Type B pancreatic cell (in vitro differentiated cells): ENCODE measurements at regions not wholly inside any gene's neighbourhood (a gene's known extent, or its start where the extent isn't known, plus 50 kb on each side); places are given as distances from the start of the nearest gene placed in this dataset.

Source experiments
- DNase-seq: peaks from one replicate; pipeline ENCODE4 v3.0.0; 2021; ENCODE audit warnings: mixed read lengths; ENCODE audit not compliant: unreplicated experiment; ENCODE audit errors: extremely low spot score
- H3K27ac Mint-ChIP-seq: 2 replicates; pipeline ENCODE4 v1.8.0; 2021; ENCODE audit warnings: mild to moderate bottlenecking, mixed read lengths
- H3K27me3 Mint-ChIP-seq: 2 replicates; pipeline ENCODE4 v1.8.0; 2021; ENCODE audit warnings: mixed read lengths
- H3K36me3 Mint-ChIP-seq: 2 replicates; pipeline ENCODE4 v1.8.0; 2021; ENCODE audit warnings: mixed read lengths
- H3K4me1 Mint-ChIP-seq: one replicate; pipeline ENCODE4 v1.8.0; 2021; ENCODE audit warnings: mixed read lengths; ENCODE audit not compliant: unreplicated experiment
- H3K4me3 Mint-ChIP-seq: 2 replicates; pipeline ENCODE4 v1.8.0; 2021; ENCODE audit warnings: mild to moderate bottlenecking, mixed read lengths
- H3K9me3 Mint-ChIP-seq: 2 replicates; pipeline ENCODE4 v1.8.0; 2021; ENCODE audit warnings: mixed read lengths
- TF ChIP-seq, protein P1 (sequence below): fragments of 200-600 bp; sonication (generic); conservative IDR thresholded peaks from 2 replicates; pipeline ENCODE4 v1.5.0; 2021; ENCODE audit warnings: antibody characterized with exemption, mild to moderate bottlenecking

DNA sequence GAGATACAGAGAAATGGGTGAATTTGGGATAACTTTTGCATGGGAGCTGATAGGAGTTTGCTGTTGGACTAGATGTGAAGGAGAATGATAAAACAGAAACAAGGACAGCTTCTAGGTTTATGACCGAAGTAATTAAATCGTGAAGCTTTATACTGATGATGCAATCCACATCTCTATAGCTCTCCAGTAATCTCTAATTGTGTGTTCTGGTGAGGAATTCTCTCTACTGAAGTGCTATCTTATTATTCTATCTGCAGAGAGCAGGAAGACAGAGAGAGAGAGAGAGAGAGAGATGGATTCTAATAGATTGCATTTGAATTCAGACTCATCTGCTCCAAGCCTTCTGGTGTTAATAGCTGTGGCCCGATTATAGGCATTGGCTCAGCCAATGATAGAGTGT is 113.5 kb upstream of the FRMD4B start:
- H3K36me3 Mint-ChIP-seq: no peaks in the 10 kb centered on the region
- TF ChIP-seq, protein P1, sequence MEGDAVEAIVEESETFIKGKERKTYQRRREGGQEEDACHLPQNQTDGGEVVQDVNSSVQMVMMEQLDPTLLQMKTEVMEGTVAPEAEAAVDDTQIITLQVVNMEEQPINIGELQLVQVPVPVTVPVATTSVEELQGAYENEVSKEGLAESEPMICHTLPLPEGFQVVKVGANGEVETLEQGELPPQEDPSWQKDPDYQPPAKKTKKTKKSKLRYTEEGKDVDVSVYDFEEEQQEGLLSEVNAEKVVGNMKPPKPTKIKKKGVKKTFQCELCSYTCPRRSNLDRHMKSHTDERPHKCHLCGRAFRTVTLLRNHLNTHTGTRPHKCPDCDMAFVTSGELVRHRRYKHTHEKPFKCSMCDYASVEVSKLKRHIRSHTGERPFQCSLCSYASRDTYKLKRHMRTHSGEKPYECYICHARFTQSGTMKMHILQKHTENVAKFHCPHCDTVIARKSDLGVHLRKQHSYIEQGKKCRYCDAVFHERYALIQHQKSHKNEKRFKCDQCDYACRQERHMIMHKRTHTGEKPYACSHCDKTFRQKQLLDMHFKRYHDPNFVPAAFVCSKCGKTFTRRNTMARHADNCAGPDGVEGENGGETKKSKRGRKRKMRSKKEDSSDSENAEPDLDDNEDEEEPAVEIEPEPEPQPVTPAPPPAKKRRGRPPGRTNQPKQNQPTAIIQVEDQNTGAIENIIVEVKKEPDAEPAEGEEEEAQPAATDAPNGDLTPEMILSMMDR: no peak
- H3K4me3 Mint-ChIP-seq: no peak overlapping the region
- no peak for DNase-seq
- no peaks in the 10 kb centered on the region for H3K27me3 Mint-ChIP-seq
- H3K27ac Mint-ChIP-seq: no peak overlapping the region
- no peaks in the 10 kb centered on the region for H3K4me1 Mint-ChIP-seq
- H3K9me3 Mint-ChIP-seq: no peaks in the 10 kb centered on the region

DNA sequence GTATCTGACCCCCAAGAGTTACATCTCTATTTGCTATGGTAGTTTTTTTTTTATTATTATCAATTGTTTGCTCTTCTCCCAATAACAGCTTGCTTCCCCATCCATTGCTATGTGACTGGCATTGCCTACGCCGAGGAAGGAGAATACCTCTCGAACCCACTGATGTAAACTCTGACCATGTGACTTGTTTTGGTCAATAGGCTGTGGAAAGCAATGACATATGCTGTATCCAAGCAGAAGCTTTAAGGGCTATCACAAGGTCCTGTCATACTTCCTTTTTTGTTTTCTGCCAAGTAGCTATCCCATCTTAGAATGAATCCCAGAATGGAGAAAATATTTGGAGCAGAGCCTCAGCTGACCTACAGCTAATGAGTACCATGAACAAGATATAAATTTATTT is 111.0 kb upstream of the FRMD4B start:
- Mint-ChIP-seq H3K27me3 (no peaks in the 10 kb centered on the region), H3K27ac (no peak overlapping the region), H3K36me3 (no peaks in the 10 kb centered on the region), H3K4me1 (peaks cover 5% of the 10 kb centered on the region), H3K4me3 (no peak overlapping the region), H3K9me3 (no peaks in the 10 kb centered on the region)
- DNase-seq: no peak
- TF ChIP-seq, protein P1: no peak

DNA sequence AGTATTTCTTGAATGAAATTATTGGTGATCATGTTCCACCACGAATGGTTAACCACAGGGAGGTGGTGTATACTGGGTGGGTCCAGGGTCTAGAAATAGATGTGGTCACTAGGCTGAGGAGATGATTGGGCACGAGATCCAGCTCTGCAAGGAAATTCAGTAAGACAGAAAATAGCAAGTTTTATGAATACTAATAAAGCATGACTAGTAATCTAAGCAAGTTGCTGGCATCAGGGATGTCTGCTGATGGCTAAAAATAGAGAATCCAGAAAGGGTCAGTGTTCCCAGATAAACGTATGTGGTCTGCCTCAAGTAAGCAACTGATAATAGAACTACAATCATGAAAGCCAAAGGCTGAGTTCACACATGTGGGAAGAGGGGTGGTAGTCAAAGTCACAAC is 108.3 kb upstream of the FRMD4B start:
- Mint-ChIP-seq H3K4me1 (peaks cover 8% of the 10 kb centered on the region), H3K4me3 (no peak overlapping the region), H3K9me3 (no peaks in the 10 kb centered on the region), H3K27ac (no peak overlapping the region), H3K36me3 (no peaks in the 10 kb centered on the region), H3K27me3 (no peaks in the 10 kb centered on the region)
- TF ChIP-seq, protein P1: no peak
- DNase-seq: no peak

DNA sequence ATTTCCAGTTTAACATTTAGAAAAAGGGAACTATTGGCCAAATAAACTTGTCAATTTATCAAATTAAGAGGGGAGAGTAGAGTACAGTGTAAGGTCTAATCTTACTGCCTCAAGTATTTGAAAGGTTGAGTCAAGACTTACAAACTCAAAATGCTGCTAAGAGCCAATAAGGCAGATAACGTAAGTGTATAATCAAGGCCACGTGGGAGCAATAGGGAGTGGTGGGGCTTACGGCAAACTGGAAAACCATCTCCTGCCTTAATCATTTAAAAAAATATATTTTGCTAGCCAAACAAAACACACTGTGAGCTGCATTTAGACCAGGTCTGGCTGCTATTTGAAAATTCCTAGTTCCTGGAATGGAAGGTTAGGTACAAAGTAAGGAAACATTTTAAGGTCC is 107.3 kb upstream of the FRMD4B start:
- Mint-ChIP-seq H3K27me3 (no peaks in the 10 kb centered on the region), H3K4me1 (peaks cover 8% of the 10 kb centered on the region), H3K36me3 (no peaks in the 10 kb centered on the region), H3K9me3 (no peaks in the 10 kb centered on the region), H3K27ac (no peak overlapping the region), H3K4me3 (no peak overlapping the region)
- no peak for DNase-seq
- TF ChIP-seq, protein P1: no peak

DNA sequence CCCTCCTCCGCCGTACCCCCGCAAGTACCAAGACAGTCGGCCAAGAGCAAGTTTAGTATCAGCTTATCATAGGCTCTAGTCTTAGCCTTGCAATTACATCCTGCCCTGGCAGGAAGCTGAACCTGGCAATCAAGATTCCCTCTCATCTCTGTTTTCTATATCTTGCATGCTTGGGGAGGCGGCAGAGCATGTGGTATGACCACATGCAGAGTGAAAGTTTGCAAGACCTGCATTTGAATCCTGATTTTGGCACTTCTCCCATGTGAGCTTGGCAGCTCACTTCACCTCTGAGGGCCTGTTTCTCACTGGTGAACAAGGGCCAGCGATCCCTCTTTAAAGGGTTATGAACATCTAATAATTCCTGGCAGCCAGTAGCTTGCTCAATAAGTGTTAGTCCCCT is 106.1 kb upstream of the FRMD4B start:
- H3K27ac Mint-ChIP-seq: no peak overlapping the region
- no peaks in the 10 kb centered on the region for H3K9me3 Mint-ChIP-seq
- no peak for DNase-seq
- peaks cover 8% of the 10 kb centered on the region for H3K4me1 Mint-ChIP-seq
- TF ChIP-seq, protein P1: no peak
- no peak overlapping the region for H3K4me3 Mint-ChIP-seq
- H3K27me3 Mint-ChIP-seq: no peaks in the 10 kb centered on the region
- no peaks in the 10 kb centered on the region for H3K36me3 Mint-ChIP-seq

DNA sequence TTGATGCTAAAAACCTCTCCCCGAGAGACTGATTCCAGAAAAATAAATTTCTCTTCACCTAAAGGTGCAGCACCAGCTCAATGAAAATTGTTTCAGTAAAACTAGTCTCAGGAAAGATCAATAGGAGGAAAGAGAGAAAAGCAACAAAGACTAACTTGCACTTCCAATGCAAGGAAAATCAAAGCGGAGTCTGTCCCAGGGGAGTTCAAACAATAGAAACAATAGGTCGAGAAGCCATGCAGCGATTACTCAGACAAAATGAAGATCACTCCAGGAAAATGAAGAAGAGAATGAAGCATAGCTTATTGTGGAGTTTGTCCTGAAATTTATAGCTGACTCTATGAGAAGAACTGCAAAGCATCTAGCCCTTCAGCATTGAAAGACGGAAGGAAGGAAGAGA is 105.1 kb upstream of the FRMD4B start:
- TF ChIP-seq, protein P1: no peak
- peaks cover 8% of the 10 kb centered on the region for H3K4me1 Mint-ChIP-seq

More for the DNA sequence above, 105.1 kb upstream of the FRMD4B start:
- no peaks in the 10 kb centered on the region for H3K36me3 Mint-ChIP-seq
- H3K27me3 Mint-ChIP-seq: no peaks in the 10 kb centered on the region
- H3K9me3 Mint-ChIP-seq: no peaks in the 10 kb centered on the region
- H3K4me3 Mint-ChIP-seq: no peak overlapping the region
- no peak overlapping the region for H3K27ac Mint-ChIP-seq
- DNase-seq: no peak
